ENCODE measurements at regions not wholly inside any gene's neighbourhood (a gene's known extent, or its start where the extent isn't known, plus 50 kb on each side); places are given as distances from the start of the nearest gene placed in this dataset.

GRCh38 chr16:55217392-55217791 is 106.6 kb upstream of the IRX6 start:
- TF ChIP-seq EP300 (IDR thresholded peaks at IDR 0.05) (no peak), CTCF (IDR thresholded peaks at IDR 0.05) (no peak), POLR2AphosphoS5 (IDR thresholded peaks at IDR 0.05) (no peak), POLR2A (IDR thresholded peaks at IDR 0.05) (no peak)
- Histone ChIP-seq H3K27ac (no peak overlapping the region), H3K36me3 (no peaks in the 10 kb centered on the region), H3K4me1 (no peaks in the 10 kb centered on the region), H3K9me3 (no peaks in the 10 kb centered on the region), H3K27me3 (peaks cover 7% of the 10 kb centered on the region), H3K4me3 (no peak overlapping the region)
- WGBS, 2 donors (ENCODE audit: low coverage in 1 of 2), result 41 to 50% methylated on average over 2 of the region's 2 CpGs
- ATAC-seq, result no peak

- Histone ChIP-seq H3K27ac (no peak overlapping the region), H3K9me3 (peaks cover 0 to 18% (median 0%) of the 10 kb centered on the region in 3 donors), H3K36me3 (no peaks in the 10 kb centered on the region), H3K27me3 (peaks cover 15% of the 10 kb centered on the region), H3K4me1 (no peaks in the 10 kb centered on the region), H3K4me3 (no peak overlapping the region)
- 68 to 74% methylated on average over 3 of the region's 3 CpGs for WGBS, 2 donors (ENCODE audit: low coverage in 1 of 2)
- TF ChIP-seq CTCF (IDR thresholded peaks at IDR 0.05) (no peak), POLR2AphosphoS5 (IDR thresholded peaks at IDR 0.05) (no peak), EP300 (IDR thresholded peaks at IDR 0.05) (no peak), POLR2A (IDR thresholded peaks at IDR 0.05) (no peak)
- ATAC-seq, result no peak
These were observed 102.2 kb upstream of the IRX6 start for GRCh38 chr16:55221836-55222235.

- H3K27me3 ChIP-seq, result peaks cover 21% of the 10 kb centered on the region
- H3K27ac ChIP-seq, result no peak overlapping the region
- no peaks in the 10 kb centered on the region for H3K36me3 ChIP-seq
- no peak overlapping the region for H3K4me3 ChIP-seq
- 34 to 41% methylated on average over 5 of the region's 7 CpGs for WGBS, 2 donors (ENCODE audit: low coverage in 1 of 2)
- TF ChIP-seq POLR2AphosphoS5 (IDR thresholded peaks at IDR 0.05) (no peak), POLR2A (IDR thresholded peaks at IDR 0.05) (no peak), CTCF (IDR thresholded peaks at IDR 0.05) (no peak), EP300 (IDR thresholded peaks at IDR 0.05) (no peak)
- no peak for ATAC-seq
- H3K9me3 ChIP-seq, result peaks cover 0 to 24% (median 0%) of the 10 kb centered on the region in 3 donors
- H3K4me1 ChIP-seq, result no peaks in the 10 kb centered on the region
These were observed 101.5 kb upstream of the IRX6 start for GRCh38 chr16:55222486-55222885.

GRCh38 chr16:55225972-55226542 is 97.9 kb upstream of the IRX6 start:
- ATAC-seq, result no peak
- H3K9me3 ChIP-seq, result peaks cover 0 to 25% (median 0%) of the 10 kb centered on the region in 3 donors
- TF ChIP-seq POLR2A (IDR thresholded peaks at IDR 0.05) (no peak), CTCF (IDR thresholded peaks at IDR 0.05) (no peak), EP300 (IDR thresholded peaks at IDR 0.05) (no peak), POLR2AphosphoS5 (IDR thresholded peaks at IDR 0.05) (no peak)
- H3K27ac ChIP-seq, result no peak overlapping the region
- no peaks in the 10 kb centered on the region for H3K36me3 ChIP-seq
- H3K4me1 ChIP-seq, result no peaks in the 10 kb centered on the region
- H3K27me3 ChIP-seq, result peaks cover 19% of the 10 kb centered on the region
- H3K4me3 ChIP-seq, result no peak overlapping the region
- 69 to 72% methylated on average over 4 to 5 of the region's 5 CpGs for WGBS, 2 donors (ENCODE audit: low coverage in 1 of 2)

- Histone ChIP-seq H3K9me3 (no peaks in the 10 kb centered on the region), H3K27ac (no peak overlapping the region), H3K4me1 (no peaks in the 10 kb centered on the region), H3K27me3 (peaks cover 36% of the 10 kb centered on the region), H3K4me3 (no peak overlapping the region), H3K36me3 (no peaks in the 10 kb centered on the region)
- no peak for ATAC-seq
- 80 to 82% methylated on average over 7 of the region's 7 CpGs for WGBS, 2 donors (ENCODE audit: low coverage in 1 of 2)
- no peak for TF ChIP-seq CTCF (IDR thresholded peaks at IDR 0.05)
- TF ChIP-seq POLR2A (IDR thresholded peaks at IDR 0.05), result no peak
- no peak for TF ChIP-seq EP300 (IDR thresholded peaks at IDR 0.05)
- TF ChIP-seq POLR2AphosphoS5 (IDR thresholded peaks at IDR 0.05), result no peak
These were observed 91.2 kb upstream of the IRX6 start for GRCh38 chr16:55232822-55233221.
